PC-3 (cell line): ENCODE measurements at regions not wholly inside any gene's neighbourhood (a gene's known extent, or its start where the extent isn't known, plus 50 kb on each side); places are given as distances from the start of the nearest gene placed in this dataset.

Source experiments
- EZH2phosphoT487 ChIP-seq: fragments of 300-600 bp; sonication (generic); IDR thresholded peaks from 2 replicates; pipeline ENCODE4 v1.6.1; 2018; ENCODE audit warnings: mild to moderate bottlenecking, antibody characterized with exemption, low read length, borderline replicate concordance
- TF ChIP-seq, protein P1 (sequence below): fragments of 300-600 bp; sonication (generic); conservative IDR thresholded peaks from 2 replicates; pipeline ENCODE4 v1.5.1; 2017; ENCODE audit warnings: antibody characterized with exemption, low read depth, mild to moderate bottlenecking, low read length

DNA sequence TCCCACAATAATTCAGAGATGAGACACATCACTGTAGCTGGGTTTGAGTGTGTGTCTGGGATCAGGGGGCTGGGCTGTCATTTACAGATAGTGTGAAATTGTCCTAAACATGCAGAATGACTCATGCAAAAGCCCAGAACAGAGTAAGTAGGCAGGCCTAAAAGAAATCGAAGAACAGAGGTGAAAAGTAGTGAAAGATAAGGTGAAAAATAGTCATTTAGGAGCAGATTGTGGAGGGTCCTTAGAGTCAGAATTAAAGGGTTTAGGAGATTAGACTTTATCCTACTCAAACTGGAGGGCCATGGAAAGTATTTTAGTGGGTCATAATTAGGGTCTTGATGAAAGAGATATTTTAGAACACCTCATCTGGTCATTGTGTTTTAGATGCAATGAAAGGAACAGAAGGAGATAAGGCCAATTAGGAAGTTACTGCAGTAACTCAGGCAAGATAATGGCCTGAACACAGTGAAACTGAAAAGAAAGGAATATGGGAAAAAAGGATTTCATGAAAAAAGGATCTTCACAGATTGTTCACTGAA is 58.3 kb upstream of the NEBL start:
- TF ChIP-seq, protein P1, sequence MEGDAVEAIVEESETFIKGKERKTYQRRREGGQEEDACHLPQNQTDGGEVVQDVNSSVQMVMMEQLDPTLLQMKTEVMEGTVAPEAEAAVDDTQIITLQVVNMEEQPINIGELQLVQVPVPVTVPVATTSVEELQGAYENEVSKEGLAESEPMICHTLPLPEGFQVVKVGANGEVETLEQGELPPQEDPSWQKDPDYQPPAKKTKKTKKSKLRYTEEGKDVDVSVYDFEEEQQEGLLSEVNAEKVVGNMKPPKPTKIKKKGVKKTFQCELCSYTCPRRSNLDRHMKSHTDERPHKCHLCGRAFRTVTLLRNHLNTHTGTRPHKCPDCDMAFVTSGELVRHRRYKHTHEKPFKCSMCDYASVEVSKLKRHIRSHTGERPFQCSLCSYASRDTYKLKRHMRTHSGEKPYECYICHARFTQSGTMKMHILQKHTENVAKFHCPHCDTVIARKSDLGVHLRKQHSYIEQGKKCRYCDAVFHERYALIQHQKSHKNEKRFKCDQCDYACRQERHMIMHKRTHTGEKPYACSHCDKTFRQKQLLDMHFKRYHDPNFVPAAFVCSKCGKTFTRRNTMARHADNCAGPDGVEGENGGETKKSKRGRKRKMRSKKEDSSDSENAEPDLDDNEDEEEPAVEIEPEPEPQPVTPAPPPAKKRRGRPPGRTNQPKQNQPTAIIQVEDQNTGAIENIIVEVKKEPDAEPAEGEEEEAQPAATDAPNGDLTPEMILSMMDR = no peak
- no peak for TF ChIP-seq EZH2phosphoT487
